Pancreas (tissue), 10 donors: ENCODE measurements at regions not wholly inside any gene's neighbourhood (a gene's known extent, or its start where the extent isn't known, plus 50 kb on each side); places are given as distances from the start of the nearest gene placed in this dataset.

Experiments used
- ATAC-seq, 4 donors: fragments of 200-7000 bp; cut with Tn5 transposase; one replicate each; pipeline versions ENCODE4 v1.8.0 to v1.9.1; 2020; ENCODE audit warnings: mild to moderate bottlenecking in 4 of 4, moderate library complexity in 4 of 4
- DNase-seq, 6 donors: peaks; one replicate each; pipeline ENCODE4 v3.0.0-alpha.2; 2020
- FAIRE-seq: peaks from 2 replicates; lab custom pipeline; 2012; peaks lifted over from hg19 to GRCh38; lab: Jason Lieb, UNC
- H3K27ac ChIP-seq, 4 donors: fragments of 200-600 bp; sonication (generic); 1 replicate in 3 of 4; 2 replicates in 1 of 4; pipeline versions ENCODE4 v1.5.0 to v1.8.0; 2020
- H3K27me3 ChIP-seq, 4 donors: fragments of 200-600 bp; one replicate each; pipeline ENCODE4 v1.8.0; 2021
- H3K36me3 ChIP-seq, 3 donors: fragments of 200-600 bp; sonication (generic) in 1 of 3; one replicate each; pipeline versions ENCODE4 v1.5.0 to v1.8.0; 2020 to 2021
- H3K4me1 ChIP-seq, 3 donors: fragments of 200-600 bp; one replicate each; pipeline ENCODE4 v1.8.0; 2021
- H3K4me3 ChIP-seq, 4 donors: fragments of 200-600 bp; sonication (generic) in 2 of 4; one replicate each; pipeline versions ENCODE4 v1.5.0 to v1.8.0; 2020 to 2021
- H3K9me3 ChIP-seq, 4 donors: fragments of 200-600 bp; one replicate each; pipeline ENCODE4 v1.8.0; 2021
- WGBS, 2 donors: extraction: QIAGEN DNeasy Blood & Tissue Kit; methylation state at CpG; one replicate each; pipeline ENCODE4 v1.1.7; 2013; 5-methylcytosine and 5-hydroxymethylcytosine counted together
- intact Hi-C, 3 donors: fragments of 100-400 bp; cut with DNase I; formaldehyde crosslinking; loops; one replicate each; pipeline versions ENCODE4 v1.11.1 to v1.14.2; 2022
- TF ChIP-seq, protein P1 (sequence below), 4 donors: fragments of 200-600 bp; sonication (generic) in 3 of 4; IDR thresholded peaks; one replicate each; pipeline versions ENCODE4 v1.5.0 to v1.8.0; 2021; ENCODE audit warnings: antibody characterized with exemption in 4 of 4
- donor health status: healthy with polysubstance abuse.
- donor health status: DM: no; HTN: no; CAD: no; lungs with moderate emphysema.
- donor health status: DM: no; HTN: no; CAD: no.
- donor health status: control.
- donor health status: control.
- donor health status: Bipolar disorder and iron deficiency.
- donor health status: DM: yes; HTN: yes; CAD: no.
- donor health status: DM: no; HTN: no; CAD: no.
- donor health status: DM: no; HTN: no; CAD: no.
- donor health status: DM: yes; HTN: yes; CAD: no.

DNA sequence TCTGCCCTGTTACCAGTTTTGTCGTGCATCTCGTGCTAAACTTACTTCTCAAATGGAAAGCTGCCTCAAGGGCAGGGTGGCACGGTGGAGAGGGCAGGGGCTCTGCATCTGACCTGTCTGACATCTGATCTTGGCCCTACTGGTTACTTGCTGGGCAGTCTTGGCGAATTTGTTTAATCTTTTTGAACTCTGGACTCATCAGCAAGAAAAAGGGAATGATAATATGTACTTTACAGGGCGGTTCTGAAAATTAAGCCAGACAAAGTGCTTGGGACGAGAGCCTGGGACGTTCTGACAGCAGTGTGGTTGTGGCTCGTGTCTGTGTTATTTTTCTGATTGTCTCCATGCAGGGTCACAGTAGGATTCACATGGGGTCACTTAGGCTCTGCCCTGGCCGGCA is 659.3 kb downstream of the VRK1 start:
- no peak overlapping the region for H3K27ac ChIP-seq
- no peak for ATAC-seq

DNA sequence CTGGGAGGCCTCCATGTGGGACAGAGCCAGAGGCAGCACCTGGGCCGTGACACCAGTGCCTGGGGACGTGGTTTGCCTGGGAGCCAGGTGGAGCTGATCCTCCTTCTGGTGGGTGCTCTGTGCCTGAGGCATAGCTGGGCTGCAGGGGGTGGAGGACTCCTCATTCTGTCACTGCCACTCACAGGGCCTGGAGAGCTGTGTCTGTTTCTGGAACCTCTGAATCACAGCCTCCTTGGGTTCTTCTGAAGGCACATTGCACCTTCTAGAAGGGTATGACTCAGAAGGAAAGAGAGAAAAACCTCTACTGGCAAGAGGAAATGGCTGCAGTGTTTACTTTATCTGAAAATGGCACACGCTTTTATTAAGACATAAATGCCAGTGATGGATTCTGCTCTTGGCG is 659.8 kb downstream of the VRK1 start:
- DNase-seq (no peak), FAIRE-seq (no peak)

More for the DNA sequence above, 659.3 kb downstream of the VRK1 start:
- Histone ChIP-seq H3K27me3 (peaks cover 0 to 3% (median 0%) of the 10 kb centered on the region in 4 donors), H3K9me3 (no peaks in the 10 kb centered on the region), H3K4me1 (no peaks in the 10 kb centered on the region), H3K4me3 (no peak overlapping the region), H3K36me3 (no peaks in the 10 kb centered on the region)
- 61 to 70% methylated on average over 9 of the region's 9 CpGs for WGBS, 2 donors
- TF ChIP-seq, protein P1, sequence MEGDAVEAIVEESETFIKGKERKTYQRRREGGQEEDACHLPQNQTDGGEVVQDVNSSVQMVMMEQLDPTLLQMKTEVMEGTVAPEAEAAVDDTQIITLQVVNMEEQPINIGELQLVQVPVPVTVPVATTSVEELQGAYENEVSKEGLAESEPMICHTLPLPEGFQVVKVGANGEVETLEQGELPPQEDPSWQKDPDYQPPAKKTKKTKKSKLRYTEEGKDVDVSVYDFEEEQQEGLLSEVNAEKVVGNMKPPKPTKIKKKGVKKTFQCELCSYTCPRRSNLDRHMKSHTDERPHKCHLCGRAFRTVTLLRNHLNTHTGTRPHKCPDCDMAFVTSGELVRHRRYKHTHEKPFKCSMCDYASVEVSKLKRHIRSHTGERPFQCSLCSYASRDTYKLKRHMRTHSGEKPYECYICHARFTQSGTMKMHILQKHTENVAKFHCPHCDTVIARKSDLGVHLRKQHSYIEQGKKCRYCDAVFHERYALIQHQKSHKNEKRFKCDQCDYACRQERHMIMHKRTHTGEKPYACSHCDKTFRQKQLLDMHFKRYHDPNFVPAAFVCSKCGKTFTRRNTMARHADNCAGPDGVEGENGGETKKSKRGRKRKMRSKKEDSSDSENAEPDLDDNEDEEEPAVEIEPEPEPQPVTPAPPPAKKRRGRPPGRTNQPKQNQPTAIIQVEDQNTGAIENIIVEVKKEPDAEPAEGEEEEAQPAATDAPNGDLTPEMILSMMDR (IDR thresholded peaks at IDR 0.05): no peak
- no peak for FAIRE-seq
- intact Hi-C loops: no loop called here
- no peak for DNase-seq

DNA sequence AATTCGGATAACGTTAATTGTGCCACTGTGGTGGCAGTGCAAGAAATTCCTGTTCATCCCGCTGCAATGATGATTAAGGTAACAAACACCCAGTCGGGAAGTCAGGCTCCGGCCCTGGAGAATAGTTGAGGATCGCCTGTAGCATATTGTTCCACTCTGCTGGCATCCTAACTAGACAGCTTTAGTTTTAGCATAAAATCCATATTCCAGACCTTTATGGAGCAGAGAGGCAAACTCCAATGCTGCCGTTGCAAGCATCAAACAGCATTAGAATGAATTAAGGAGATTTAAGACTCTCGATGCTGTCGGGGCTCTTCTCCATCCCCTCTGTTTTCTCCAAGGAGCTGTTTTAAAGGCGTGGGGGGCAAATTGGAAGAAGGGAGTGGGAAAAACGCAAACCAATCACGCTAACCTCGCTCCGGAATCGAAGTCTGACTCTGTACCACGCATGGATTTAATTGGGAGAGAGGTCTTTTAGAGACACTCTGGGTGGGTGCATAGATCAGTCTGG is 660.4 kb downstream of the VRK1 start:
- no peak for DNase-seq
- ATAC-seq: no peak
- Histone ChIP-seq H3K36me3 (no peaks in the 10 kb centered on the region), H3K27me3 (peaks cover 0 to 3% (median 0%) of the 10 kb centered on the region in 4 donors), H3K4me1 (no peaks in the 10 kb centered on the region), H3K9me3 (no peaks in the 10 kb centered on the region), H3K4me3 (no peak overlapping the region), H3K27ac (no peak overlapping the region)
- 80 to 92% methylated on average over 16 of the region's 16 CpGs for WGBS, 2 donors
- TF ChIP-seq, protein P1 (IDR thresholded peaks at IDR 0.05): no peak
- intact Hi-C loops: no loop called here
- no peak for FAIRE-seq

More for the DNA sequence above, 659.8 kb downstream of the VRK1 start:
- Histone ChIP-seq H3K4me3 (no peak overlapping the region), H3K27me3 (peaks cover 0 to 3% (median 0%) of the 10 kb centered on the region in 4 donors), H3K27ac (no peak overlapping the region), H3K36me3 (no peaks in the 10 kb centered on the region), H3K4me1 (no peaks in the 10 kb centered on the region), H3K9me3 (no peaks in the 10 kb centered on the region)
- ATAC-seq: peak in 1 of 4 donors; percentile 34
- TF ChIP-seq, protein P1 (IDR thresholded peaks at IDR 0.05): no peak
- intact Hi-C loops: no loop called here
- 66 to 78% methylated on average over 4 of the region's 4 CpGs for WGBS, 2 donors

DNA sequence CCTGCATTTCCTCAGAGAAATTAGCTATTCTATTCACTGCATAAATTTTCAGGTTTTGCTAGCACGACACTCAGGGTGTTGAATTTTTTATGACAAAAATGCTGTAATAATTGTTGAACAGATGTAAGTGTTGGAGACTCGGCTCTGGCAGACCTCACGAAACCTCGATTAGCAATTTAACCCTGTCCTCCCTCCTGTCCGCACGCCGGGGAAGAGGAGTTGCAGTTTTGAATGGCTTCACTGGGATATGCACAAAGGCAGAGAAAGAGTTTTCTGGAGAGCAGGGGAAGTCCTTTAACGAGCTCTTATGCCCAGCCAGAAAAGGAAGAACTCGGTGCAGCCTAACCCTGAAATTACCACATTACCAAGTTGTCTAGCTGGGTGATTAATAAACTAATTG is 661.1 kb downstream of the VRK1 start:
- H3K27ac ChIP-seq: no peak overlapping the region
- DNase-seq: no peak
- H3K9me3 ChIP-seq: no peaks in the 10 kb centered on the region
- TF ChIP-seq, protein P1 (IDR thresholded peaks at IDR 0.05): no peak
- no peak for FAIRE-seq
- no peaks in the 10 kb centered on the region for H3K36me3 ChIP-seq
- 45% methylated on average over 9 of the region's 9 CpGs for WGBS, 2 donors
- intact Hi-C loops: no loop called here
- peak overlapping the region in 2 of 4 donors; percentile 27 to 36 for H3K4me3 ChIP-seq
- H3K4me1 ChIP-seq: no peaks in the 10 kb centered on the region
- no peak for ATAC-seq
- H3K27me3 ChIP-seq: peaks cover 0 to 3% (median 0%) of the 10 kb centered on the region in 4 donors
